MG63 (cell line): ENCODE measurements at regions not wholly inside any gene's neighbourhood (a gene's known extent, or its start where the extent isn't known, plus 50 kb on each side); places are given as distances from the start of the nearest gene placed in this dataset.
"Not testable (repeated sequence)": the region's sequence is repeated elsewhere in the genome, so short reads cannot be mapped to it uniquely, and the experiment has no call there.

Source experiments
- DNase-seq: peaks from one replicate; pipeline ENCODE4 v3.0.0-alpha.2; 2020
- H3K27me3 ChIP-seq: fragments of 250-450 bp; sonication (Bioruptor Pico); 2 replicates; pipeline ENCODE4 v1.5.1; 2020; ENCODE audit warnings: mild to moderate bottlenecking, moderate library complexity
- H3K36me3 ChIP-seq: fragments of 250-450 bp; sonication (Bioruptor Pico); 2 replicates; pipeline ENCODE4 v1.5.1; 2020; ENCODE audit warnings: mild to moderate bottlenecking, moderate library complexity
- H3K4me3 ChIP-seq: fragments of 250-450 bp; sonication (Bioruptor Pico); 2 replicates; pipeline ENCODE4 v1.5.1; 2020; ENCODE audit warnings: mild to moderate bottlenecking, moderate library complexity
- H3K9me3 ChIP-seq: fragments of 250-450 bp; sonication (Bioruptor Pico); 2 replicates; pipeline ENCODE4 v1.5.1; 2020; ENCODE audit warnings: mild to moderate bottlenecking, moderate library complexity

- H3K36me3 ChIP-seq, result no peaks in the 10 kb centered on the region
- no peaks in the 10 kb centered on the region for H3K27me3 ChIP-seq
- no peak overlapping the region for H3K4me3 ChIP-seq
- no peak for DNase-seq
- no peaks in the 10 kb centered on the region for H3K9me3 ChIP-seq
Observed at GRCh38 chr6:85058806-85059205, 294.4 kb upstream of the TBX18 start.

- Histone ChIP-seq H3K9me3 (no peaks in the 10 kb centered on the region), H3K36me3 (no peaks in the 10 kb centered on the region), H3K27me3 (no peaks in the 10 kb centered on the region), H3K4me3 (no peak overlapping the region)
- no peak for DNase-seq
Observed at GRCh38 chr6:85050149-85050548, 285.8 kb upstream of the TBX18 start.

GRCh38 chr6:85049282-85049681 is 284.9 kb upstream of the TBX18 start:
- H3K9me3 ChIP-seq, result no peaks in the 10 kb centered on the region
- H3K36me3 ChIP-seq, result no peaks in the 10 kb centered on the region
- no peak overlapping the region for H3K4me3 ChIP-seq
- no peaks in the 10 kb centered on the region for H3K27me3 ChIP-seq
- DNase-seq, result no peak

GRCh38 chr6:85047818-85048217 is 283.4 kb upstream of the TBX18 start:
- Histone ChIP-seq H3K27me3 (no peaks in the 10 kb centered on the region), H3K4me3 (no peak overlapping the region), H3K9me3 (no peaks in the 10 kb centered on the region), H3K36me3 (no peaks in the 10 kb centered on the region)
- DNase-seq, result no peak

- not testable (repeated sequence) for H3K36me3 ChIP-seq, H3K4me3 ChIP-seq, DNase-seq, H3K27me3 ChIP-seq, H3K9me3 ChIP-seq
Observed at GRCh38 chr6:85045767-85046166, 281.4 kb upstream of the TBX18 start.

- no peaks in the 10 kb centered on the region for H3K27me3 ChIP-seq
- DNase-seq, result no peak
- no peak overlapping the region for H3K4me3 ChIP-seq
- H3K36me3 ChIP-seq, result no peaks in the 10 kb centered on the region
- no peaks in the 10 kb centered on the region for H3K9me3 ChIP-seq
Observed at GRCh38 chr6:85044361-85044760, 280.0 kb upstream of the TBX18 start.

- Histone ChIP-seq H3K4me3 (no peak overlapping the region), H3K9me3 (no peaks in the 10 kb centered on the region), H3K36me3 (no peaks in the 10 kb centered on the region), H3K27me3 (no peaks in the 10 kb centered on the region)
- no peak for DNase-seq
Observed at GRCh38 chr6:85041376-85041775, 277.0 kb upstream of the TBX18 start.

GRCh38 chr6:85037221-85037620 is 272.8 kb upstream of the TBX18 start:
- DNase-seq, result no peak
- H3K27me3 ChIP-seq, result no peaks in the 10 kb centered on the region
- H3K36me3 ChIP-seq, result no peaks in the 10 kb centered on the region
- H3K9me3 ChIP-seq, result peaks cover 4% of the 10 kb centered on the region
- H3K4me3 ChIP-seq, result no peak overlapping the region

GRCh38 chr6:85035766-85036165 is 271.4 kb upstream of the TBX18 start:
- Histone ChIP-seq H3K36me3 (no peaks in the 10 kb centered on the region), H3K27me3 (no peaks in the 10 kb centered on the region)
- no peak for DNase-seq

GRCh38 chr6:85033547-85033946 is 269.1 kb upstream of the TBX18 start:
- Histone ChIP-seq H3K36me3 (no peaks in the 10 kb centered on the region), H3K27me3 (no peaks in the 10 kb centered on the region), H3K4me3 (no peak overlapping the region), H3K9me3 (peaks cover 4% of the 10 kb centered on the region)
- DNase-seq, result no peak

More at GRCh38 chr6:85035766-85036165, 271.4 kb upstream of the TBX18 start:
- H3K9me3 ChIP-seq, result peaks cover 4% of the 10 kb centered on the region
- no peak overlapping the region for H3K4me3 ChIP-seq

- Histone ChIP-seq H3K9me3 (no peaks in the 10 kb centered on the region), H3K27me3 (no peaks in the 10 kb centered on the region), H3K36me3 (no peaks in the 10 kb centered on the region), H3K4me3 (no peak overlapping the region)
- DNase-seq, result no peak
Observed at GRCh38 chr6:85026021-85026420, 261.6 kb upstream of the TBX18 start.

GRCh38 chr6:85023721-85024120 is 259.3 kb upstream of the TBX18 start:
- no peak for DNase-seq
- no peaks in the 10 kb centered on the region for H3K36me3 ChIP-seq
- no peak overlapping the region for H3K4me3 ChIP-seq
- H3K27me3 ChIP-seq, result no peaks in the 10 kb centered on the region
- H3K9me3 ChIP-seq, result no peaks in the 10 kb centered on the region

GRCh38 chr6:85017352-85017751 is 253.0 kb upstream of the TBX18 start:
- DNase-seq, result no peak

GRCh38 chr6:85016726-85017125 is 252.3 kb upstream of the TBX18 start:
- DNase-seq, result no peak
- no peaks in the 10 kb centered on the region for H3K27me3 ChIP-seq
- H3K36me3 ChIP-seq, result no peaks in the 10 kb centered on the region
- no peak overlapping the region for H3K4me3 ChIP-seq
- no peaks in the 10 kb centered on the region for H3K9me3 ChIP-seq

More at GRCh38 chr6:85017352-85017751, 253.0 kb upstream of the TBX18 start:
- Histone ChIP-seq H3K27me3 (no peaks in the 10 kb centered on the region), H3K9me3 (no peaks in the 10 kb centered on the region), H3K4me3 (no peak overlapping the region), H3K36me3 (no peaks in the 10 kb centered on the region)

GRCh38 chr6:85015396-85015990 is 251.1 kb upstream of the TBX18 start:
- H3K27me3 ChIP-seq, result no peaks in the 10 kb centered on the region
- DNase-seq, result peak; percentile 69

GRCh38 chr6:85010865-85011264 is 246.5 kb upstream of the TBX18 start:
- Histone ChIP-seq H3K27me3 (no peaks in the 10 kb centered on the region), H3K4me3 (no peak overlapping the region), H3K9me3 (peaks cover 5% of the 10 kb centered on the region; the same call in 1 of the 2 replicates), H3K36me3 (no peaks in the 10 kb centered on the region)
- no peak for DNase-seq

More at GRCh38 chr6:85015396-85015990, 251.1 kb upstream of the TBX18 start:
- Histone ChIP-seq H3K36me3 (no peaks in the 10 kb centered on the region), H3K9me3 (no peaks in the 10 kb centered on the region), H3K4me3 (no peak overlapping the region)

GRCh38 chr6:85008296-85009009 is 244.1 kb upstream of the TBX18 start:
- Histone ChIP-seq H3K27me3 (no peaks in the 10 kb centered on the region), H3K36me3 (no peaks in the 10 kb centered on the region)
- DNase-seq, result no peak

GRCh38 chr6:85006362-85006761 is 242.0 kb upstream of the TBX18 start:
- Histone ChIP-seq H3K27me3 (no peaks in the 10 kb centered on the region), H3K36me3 (no peaks in the 10 kb centered on the region), H3K9me3 (peaks cover 5% of the 10 kb centered on the region; the same call in 1 of the 2 replicates), H3K4me3 (no peak overlapping the region)
- DNase-seq, result no peak

More at GRCh38 chr6:85008296-85009009, 244.1 kb upstream of the TBX18 start:
- Histone ChIP-seq H3K9me3 (peaks cover 5% of the 10 kb centered on the region; the same call in 1 of the 2 replicates), H3K4me3 (no peak overlapping the region)
